ENCODE measurements at regions not wholly inside any gene's neighbourhood (a gene's known extent, or its start where the extent isn't known, plus 50 kb on each side); places are given as distances from the start of the nearest gene placed in this dataset.

- no peak overlapping the region for H3K4me2 ChIP-seq (ENCODE audit: low read length)
- H3K27ac ChIP-seq (ENCODE audit: low read length): no peak overlapping the region
- no peaks in the 10 kb centered on the region for H3K79me2 ChIP-seq (replicated peaks; ENCODE audit: insufficient read depth, low read length)
- H3K9me2 ChIP-seq (ENCODE audit: insufficient read depth, low read length): no peaks in the 10 kb centered on the region
- no peak overlapping the region for H2AFZ ChIP-seq (ENCODE audit: low read depth, low read length)
- no peaks in the 10 kb centered on the region for H4K20me1 ChIP-seq (ENCODE audit: insufficient read depth)
- no peak overlapping the region for H3K4me3 ChIP-seq (ENCODE audit: low read length)
- TF ChIP-seq, protein P1, sequence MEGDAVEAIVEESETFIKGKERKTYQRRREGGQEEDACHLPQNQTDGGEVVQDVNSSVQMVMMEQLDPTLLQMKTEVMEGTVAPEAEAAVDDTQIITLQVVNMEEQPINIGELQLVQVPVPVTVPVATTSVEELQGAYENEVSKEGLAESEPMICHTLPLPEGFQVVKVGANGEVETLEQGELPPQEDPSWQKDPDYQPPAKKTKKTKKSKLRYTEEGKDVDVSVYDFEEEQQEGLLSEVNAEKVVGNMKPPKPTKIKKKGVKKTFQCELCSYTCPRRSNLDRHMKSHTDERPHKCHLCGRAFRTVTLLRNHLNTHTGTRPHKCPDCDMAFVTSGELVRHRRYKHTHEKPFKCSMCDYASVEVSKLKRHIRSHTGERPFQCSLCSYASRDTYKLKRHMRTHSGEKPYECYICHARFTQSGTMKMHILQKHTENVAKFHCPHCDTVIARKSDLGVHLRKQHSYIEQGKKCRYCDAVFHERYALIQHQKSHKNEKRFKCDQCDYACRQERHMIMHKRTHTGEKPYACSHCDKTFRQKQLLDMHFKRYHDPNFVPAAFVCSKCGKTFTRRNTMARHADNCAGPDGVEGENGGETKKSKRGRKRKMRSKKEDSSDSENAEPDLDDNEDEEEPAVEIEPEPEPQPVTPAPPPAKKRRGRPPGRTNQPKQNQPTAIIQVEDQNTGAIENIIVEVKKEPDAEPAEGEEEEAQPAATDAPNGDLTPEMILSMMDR (IDR thresholded peaks at IDR 0.05; ENCODE audit: poor library complexity, severe bottlenecking): no peak
- TF ChIP-seq REST (IDR thresholded peaks at IDR 0.05; ENCODE audit: borderline replicate concordance) (no peak), EZH2 (IDR thresholded peaks at IDR 0.05; ENCODE audit: borderline replicate concordance, insufficient read depth, low read length, poor library complexity, severe bottlenecking) (no peak), TAF1 (IDR thresholded peaks at IDR 0.05; ENCODE audit: low read depth) (no peak), POLR2AphosphoS5 (IDR thresholded peaks at IDR 0.05) (no peak), EP300 (conservative IDR thresholded peaks at IDR 0.05; ENCODE audit: poor library complexity, severe bottlenecking) (no peak), MXI1 (conservative IDR thresholded peaks at IDR 0.05; ENCODE audit: poor library complexity, severe bottlenecking) (no peak), SMC3 (conservative IDR thresholded peaks at IDR 0.05; ENCODE audit: poor library complexity) (no peak), RAD21 (conservative IDR thresholded peaks at IDR 0.05) (no peak)
- peaks cover 40% of the 10 kb centered on the region for H3K9me3 ChIP-seq (ENCODE audit: low read length)
- H3F3A ChIP-seq (ENCODE audit: insufficient read depth, low read length, poor library complexity, severe bottlenecking): no peaks in the 10 kb centered on the region
- no peak overlapping the region for H3K9ac ChIP-seq (ENCODE audit: low read length)
- no peaks in the 10 kb centered on the region for H3K27me3 ChIP-seq (ENCODE audit: insufficient read depth, low read depth, low read length)
- H3K36me3 ChIP-seq (ENCODE audit: insufficient read depth, low read length): no peaks in the 10 kb centered on the region
These were observed 2563.7 kb upstream of the TPTE start for GRCh38 chr21:7957713-7958064.

Data from neural cell (in vitro differentiated cells).